Activated CD4-positive, alpha-beta T cell treated with anti-CD3 and anti-CD28 coated beads, Interleukin-2, amount 10 ng/mL, durations not matched to agents 7 days and 5 days (primary cell): ENCODE measurements at regions not wholly inside any gene's neighbourhood (a gene's known extent, or its start where the extent isn't known, plus 50 kb on each side); places are given as distances from the start of the nearest gene placed in this dataset.
"Not testable (repeated sequence)": the region's sequence is repeated elsewhere in the genome, so short reads cannot be mapped to it uniquely, and the experiment has no call there.

Experiments used
- CTCF ChIA-PET: fragments of 350-600 bp; sonication (Branson Sonifier 250); formaldehyde crosslinking; loops from one replicate; lab custom pipeline; 2021; ENCODE audit warnings: antibody characterized with exemption; lab: Charles Lee
- POLR2A ChIA-PET: fragments of 350-600 bp; sonication (Branson Sonifier 250); formaldehyde crosslinking; loops from one replicate; lab custom pipeline; 2021; ENCODE audit warnings: antibody characterized with exemption; lab: Charles Lee
- DNase-seq: peaks from one replicate; pipeline ENCODE4 v3.0.0-alpha.2; 2020
- H3K27ac Mint-ChIP-seq: one replicate; pipeline ENCODE4 v1.8.0; 2021; ENCODE audit warnings: mild to moderate bottlenecking, moderate library complexity, mixed read lengths
- H3K27me3 Mint-ChIP-seq: one replicate; pipeline ENCODE4 v1.8.0; 2021; ENCODE audit warnings: mixed read lengths
- H3K36me3 Mint-ChIP-seq: one replicate; pipeline ENCODE4 v1.8.0; 2021; ENCODE audit warnings: low read depth, mixed read lengths
- H3K4me1 Mint-ChIP-seq: one replicate; pipeline ENCODE4 v1.8.0; 2021; ENCODE audit warnings: mixed read lengths
- H3K4me3 Mint-ChIP-seq: one replicate; pipeline ENCODE4 v1.8.0; 2021; ENCODE audit warnings: mild to moderate bottlenecking, moderate library complexity, mixed read lengths
- H3K9me3 Mint-ChIP-seq: one replicate; pipeline ENCODE4 v1.8.0; 2021; ENCODE audit warnings: mixed read lengths

DNA sequence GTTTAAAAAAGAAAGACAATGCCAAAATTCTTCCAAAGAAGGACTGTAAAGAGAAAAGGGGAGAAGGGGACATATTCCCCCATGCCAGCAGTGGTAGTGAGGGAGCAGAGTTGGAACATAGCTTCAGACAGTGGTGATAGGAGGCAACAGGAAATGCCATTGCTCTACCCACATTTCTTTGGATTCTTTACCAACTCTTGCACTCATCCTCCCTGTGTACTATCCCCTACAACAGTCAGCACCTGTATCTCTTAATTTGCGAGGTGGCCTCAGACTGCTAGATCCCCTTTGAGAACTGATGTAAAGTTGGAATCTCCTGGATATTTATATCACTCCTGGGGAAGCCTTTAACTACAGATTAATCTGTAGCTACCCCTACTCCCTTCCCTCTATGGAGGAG lies 320.6 kb upstream of the PTGER4 start:
- CTCF ChIA-PET: no interaction called here

GRCh38 chr5:40356248-40356647 lies 323.5 kb upstream of the PTGER4 start:
- Mint-ChIP-seq H3K27ac (no peak overlapping the region), H3K4me3 (no peak overlapping the region), H3K4me1 (peaks cover 13% of the 10 kb centered on the region), H3K27me3 (no peaks in the 10 kb centered on the region), H3K9me3 (peaks cover 6% of the 10 kb centered on the region), H3K36me3 (no peaks in the 10 kb centered on the region)
- CTCF ChIA-PET: no interaction called here
- DNase-seq: no peak
- POLR2A ChIA-PET: no interaction called here

More for the DNA sequence above, 320.6 kb upstream of the PTGER4 start:
- no peak for DNase-seq
- peaks cover 15% of the 10 kb centered on the region for H3K4me1 Mint-ChIP-seq
- H3K9me3 Mint-ChIP-seq: peaks cover 14% of the 10 kb centered on the region
- H3K4me3 Mint-ChIP-seq: no peak overlapping the region
- POLR2A ChIA-PET: no interaction called here
- no peak overlapping the region for H3K27ac Mint-ChIP-seq
- no peaks in the 10 kb centered on the region for H3K27me3 Mint-ChIP-seq
- peaks cover 3% of the 10 kb centered on the region for H3K36me3 Mint-ChIP-seq

DNA sequence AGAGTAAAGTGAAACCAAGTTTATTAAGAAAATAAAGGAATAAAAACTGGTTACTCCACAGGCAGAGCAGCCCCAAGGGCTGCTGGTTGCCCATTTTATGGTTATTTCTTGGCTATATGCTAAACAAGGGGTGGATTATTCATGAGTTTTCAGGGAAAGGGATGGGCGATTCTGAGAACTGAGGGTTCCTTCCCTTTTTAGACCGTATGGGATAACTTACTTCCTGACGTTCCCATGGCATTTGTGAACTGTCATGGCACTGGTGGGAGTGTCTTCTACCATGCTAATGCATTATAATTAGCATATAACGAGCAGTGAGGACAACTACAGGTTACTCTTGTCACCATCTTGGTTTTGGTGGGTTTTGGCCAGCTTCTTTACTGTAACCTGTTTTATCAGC lies 323.9 kb upstream of the PTGER4 start:
- ChIA-PET CTCF (no interaction called here), POLR2A (no interaction called here)
- H3K9me3 Mint-ChIP-seq: peaks cover 10% of the 10 kb centered on the region

DNA sequence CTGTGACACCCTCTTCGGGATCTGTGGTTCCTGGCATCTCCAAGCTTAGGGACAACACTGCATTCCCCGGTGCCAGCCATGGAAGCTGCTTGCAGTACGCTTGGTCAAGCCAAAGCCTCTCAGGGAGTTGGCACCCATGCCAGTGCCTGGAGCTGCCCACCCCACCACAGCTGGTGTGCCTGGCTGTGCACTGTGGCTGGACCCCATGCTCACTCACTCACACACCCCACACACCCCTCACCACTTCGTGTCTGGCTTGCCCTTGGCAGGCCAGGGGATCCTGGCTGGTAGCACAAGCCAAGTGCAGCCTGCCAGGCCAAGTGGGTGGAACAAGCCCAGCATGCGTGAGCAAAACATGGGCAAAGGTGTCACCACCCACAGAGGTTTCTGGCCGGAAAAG lies 324.5 kb upstream of the PTGER4 start:
- ChIA-PET CTCF (interaction anchor here (1.0 kb wide), 1 partner anchor 27 kb away, joined by 3 read pairs; no protein-coding TSS in a partner anchor), POLR2A (no interaction called here)
- H3K36me3 Mint-ChIP-seq: peaks cover 3% of the 10 kb centered on the region
- no peak overlapping the region for H3K4me3 Mint-ChIP-seq
- DNase-seq: no peak
- H3K4me1 Mint-ChIP-seq: peaks cover 12% of the 10 kb centered on the region
- no peaks in the 10 kb centered on the region for H3K27me3 Mint-ChIP-seq
- H3K9me3 Mint-ChIP-seq: peaks cover 15% of the 10 kb centered on the region
- no peak overlapping the region for H3K27ac Mint-ChIP-seq

More for the DNA sequence above, 323.9 kb upstream of the PTGER4 start:
- Mint-ChIP-seq H3K27me3 (no peaks in the 10 kb centered on the region), H3K4me3 (no peak overlapping the region), H3K36me3 (no peaks in the 10 kb centered on the region), H3K27ac (no peak overlapping the region), H3K4me1 (peaks cover 12% of the 10 kb centered on the region)
- no peak for DNase-seq

GRCh38 chr5:40354171-40354570 lies 325.5 kb upstream of the PTGER4 start:
- H3K36me3 Mint-ChIP-seq: peaks cover 13% of the 10 kb centered on the region
- no peaks in the 10 kb centered on the region for H3K27me3 Mint-ChIP-seq
- no peak overlapping the region for H3K4me3 Mint-ChIP-seq
- DNase-seq: no peak
- POLR2A ChIA-PET: no interaction called here
- no peak overlapping the region for H3K27ac Mint-ChIP-seq
- H3K9me3 Mint-ChIP-seq: peaks cover 25% of the 10 kb centered on the region
- CTCF ChIA-PET: interaction anchor here (1.0 to 1.3 kb wide), 2 partner anchors 23 to 26 kb away, joined by 3 read pairs; no protein-coding TSS in a partner anchor
- peaks cover 5% of the 10 kb centered on the region for H3K4me1 Mint-ChIP-seq

DNA sequence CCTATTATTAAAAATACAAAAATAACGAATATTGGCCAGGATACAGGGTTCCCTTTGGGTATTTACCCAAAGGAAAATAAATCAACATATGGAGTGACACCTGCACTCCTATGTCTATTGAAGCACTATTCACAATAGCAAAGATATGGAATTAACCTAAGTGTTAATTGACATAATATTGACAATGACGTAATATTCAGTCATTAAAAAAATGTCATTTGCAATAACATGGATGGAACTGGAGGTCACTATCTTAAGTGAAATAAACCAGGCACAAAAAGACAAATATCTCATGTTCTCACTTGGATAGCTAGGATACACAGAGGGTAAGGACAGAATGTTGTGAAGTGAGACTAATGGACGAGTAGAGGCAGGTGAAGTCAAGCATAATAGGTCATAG lies 326.3 kb upstream of the PTGER4 start:
- peaks cover 16% of the 10 kb centered on the region for H3K36me3 Mint-ChIP-seq

DNA sequence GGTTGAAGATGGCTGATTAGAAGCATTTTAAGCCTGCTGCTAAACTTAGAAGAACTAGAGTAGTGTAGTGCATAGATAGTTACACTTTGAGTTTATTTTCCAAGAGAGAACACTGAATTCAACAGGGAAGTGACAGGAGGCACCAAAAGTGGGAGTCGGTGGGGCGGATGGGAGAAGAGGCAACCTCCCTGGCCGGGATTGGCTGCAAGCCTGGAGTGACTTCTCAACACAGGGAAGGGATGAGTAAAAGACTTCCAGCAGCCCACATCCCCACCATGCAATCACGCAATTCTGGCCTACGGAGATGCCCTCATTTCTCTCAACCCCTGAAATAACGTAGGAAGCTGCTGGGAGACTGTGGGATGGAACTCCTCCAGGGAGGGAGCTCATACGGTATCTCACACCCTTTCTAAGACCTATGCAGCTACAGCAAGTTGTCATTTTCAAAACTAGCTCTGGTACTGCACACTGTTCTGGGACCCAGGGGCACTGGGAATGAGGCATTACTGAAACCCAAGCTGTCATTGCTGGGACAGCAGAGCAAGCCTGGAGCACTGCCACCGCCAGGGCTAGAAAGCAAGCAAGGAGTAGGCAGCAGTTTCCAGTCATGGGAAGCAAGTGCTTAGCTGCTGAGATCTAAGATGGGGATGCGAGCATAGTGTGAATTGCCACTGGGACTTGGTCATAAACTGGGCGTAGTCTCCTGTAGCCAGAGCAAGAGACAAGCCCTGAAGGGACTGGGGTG lies 331.6 kb upstream of the PTGER4 start:
- H3K4me3 Mint-ChIP-seq: no peak overlapping the region
- no peak overlapping the region for H3K27ac Mint-ChIP-seq
- H3K27me3 Mint-ChIP-seq: no peaks in the 10 kb centered on the region
- H3K4me1 Mint-ChIP-seq: no peaks in the 10 kb centered on the region
- H3K9me3 Mint-ChIP-seq: peaks cover 31% of the 10 kb centered on the region
- ChIA-PET CTCF (no interaction called here), POLR2A (no interaction called here)
- DNase-seq: no peak
- H3K36me3 Mint-ChIP-seq: peaks cover 19% of the 10 kb centered on the region

More for the DNA sequence above, 326.3 kb upstream of the PTGER4 start:
- Mint-ChIP-seq H3K4me1 (peaks cover 2% of the 10 kb centered on the region), H3K27me3 (no peaks in the 10 kb centered on the region), H3K27ac (no peak overlapping the region), H3K9me3 (peaks cover 28% of the 10 kb centered on the region), H3K4me3 (no peak overlapping the region)
- POLR2A ChIA-PET: no interaction called here
- no peak for DNase-seq
- CTCF ChIA-PET: interaction anchor here (1.3 kb wide), 1 partner anchor 23 kb away, joined by 3 read pairs; no protein-coding TSS in a partner anchor

- H3K36me3 Mint-ChIP-seq: peaks cover 21% of the 10 kb centered on the region
- H3K9me3 Mint-ChIP-seq: peaks cover 32% of the 10 kb centered on the region
- H3K4me3 Mint-ChIP-seq: no peak overlapping the region
- no peaks in the 10 kb centered on the region for H3K4me1 Mint-ChIP-seq
- H3K27me3 Mint-ChIP-seq: no peaks in the 10 kb centered on the region
- no peak overlapping the region for H3K27ac Mint-ChIP-seq
- CTCF ChIA-PET: no interaction called here
- POLR2A ChIA-PET: no interaction called here
- no peak for DNase-seq
Observed at GRCh38 chr5:40346901-40347300, 332.8 kb upstream of the PTGER4 start.

- Mint-ChIP-seq H3K4me1 (peaks cover 25% of the 10 kb centered on the region), H3K36me3 (peaks cover 19% of the 10 kb centered on the region)
Observed at GRCh38 chr5:40338434-40338833, 341.3 kb upstream of the PTGER4 start.

GRCh38 chr5:40334242-40334635 lies 345.5 kb upstream of the PTGER4 start:
- CTCF ChIA-PET: interaction anchor here (0.6 to 1.7 kb wide), 6 partner anchors 9 to 390 kb away, joined by 3 to 5 read pairs (median 4); no protein-coding TSS in a partner anchor
- peaks cover 11% of the 10 kb centered on the region for H3K36me3 Mint-ChIP-seq

More at GRCh38 chr5:40338434-40338833, 341.3 kb upstream of the PTGER4 start:
- CTCF ChIA-PET, DNase-seq, POLR2A ChIA-PET, H3K27me3 Mint-ChIP-seq, H3K4me3 Mint-ChIP-seq: not testable (repeated sequence)
- Mint-ChIP-seq H3K27ac (peak overlapping the region; percentile 1), H3K9me3 (peaks cover 17% of the 10 kb centered on the region)

GRCh38 chr5:40333459-40334241 lies 346.1 kb upstream of the PTGER4 start:
- H3K27me3 Mint-ChIP-seq: no peaks in the 10 kb centered on the region
- H3K4me3 Mint-ChIP-seq: no peak overlapping the region
- no peak overlapping the region for H3K27ac Mint-ChIP-seq
- DNase-seq: no peak
- ChIA-PET POLR2A (interaction anchor here (0.6 kb wide), 1 partner anchor 9 kb away, joined by 3 read pairs; no protein-coding TSS in a partner anchor), CTCF (interaction anchor here (0.6 to 1.7 kb wide), 7 partner anchors 9 to 391 kb away, joined by 3 to 5 read pairs (median 3); no protein-coding TSS in a partner anchor)
- peaks cover 8% of the 10 kb centered on the region for H3K36me3 Mint-ChIP-seq
- H3K4me1 Mint-ChIP-seq: peaks cover 22% of the 10 kb centered on the region
- peaks cover 12% of the 10 kb centered on the region for H3K9me3 Mint-ChIP-seq

More at GRCh38 chr5:40334242-40334635, 345.5 kb upstream of the PTGER4 start:
- Mint-ChIP-seq H3K4me3 (no peak overlapping the region), H3K27ac (no peak overlapping the region), H3K4me1 (peaks cover 26% of the 10 kb centered on the region), H3K9me3 (peaks cover 10% of the 10 kb centered on the region), H3K27me3 (no peaks in the 10 kb centered on the region)
- no peak for DNase-seq
- POLR2A ChIA-PET: no interaction called here

GRCh38 chr5:40332970-40333369 lies 346.7 kb upstream of the PTGER4 start:
- Mint-ChIP-seq H3K36me3 (peaks cover 6% of the 10 kb centered on the region), H3K27ac (no peak overlapping the region), H3K4me1 (peaks cover 16% of the 10 kb centered on the region), H3K4me3 (no peak overlapping the region), H3K9me3 (peaks cover 11% of the 10 kb centered on the region), H3K27me3 (no peaks in the 10 kb centered on the region)
- DNase-seq: no peak
- ChIA-PET CTCF (interaction anchor here (1.5 to 1.7 kb wide), 2 partner anchors 9 to 60 kb away, joined by 3 to 5 read pairs; no protein-coding TSS in a partner anchor), POLR2A (interaction anchor here (0.6 kb wide), 1 partner anchor 9 kb away, joined by 3 read pairs; no protein-coding TSS in a partner anchor)
